ENCODE measurements at regions not wholly inside any gene's neighbourhood (a gene's known extent, or its start where the extent isn't known, plus 50 kb on each side); places are given as distances from the start of the nearest gene placed in this dataset.

GRCh38 chr4:35447474-35447873 is 796.8 kb downstream of the ARAP2 start:
- Histone ChIP-seq H3K4me3 (replicated peaks; ENCODE audit: low read depth, low read length) (no peak overlapping the region), H3K36me3 (ENCODE audit: control insufficient read depth, insufficient read depth, low read length) (no peaks in the 10 kb centered on the region), H3K27me3 (replicated peaks; ENCODE audit: control insufficient read depth, insufficient read depth, low read length) (no peaks in the 10 kb centered on the region)
- no peak for TF ChIP-seq CTCF (IDR thresholded peaks at IDR 0.05; ENCODE audit: insufficient read depth, low read length, poor library complexity, severe bottlenecking)
- no peak for DNase-seq (ENCODE audit: extremely low read depth, insufficient read length)

DNA sequence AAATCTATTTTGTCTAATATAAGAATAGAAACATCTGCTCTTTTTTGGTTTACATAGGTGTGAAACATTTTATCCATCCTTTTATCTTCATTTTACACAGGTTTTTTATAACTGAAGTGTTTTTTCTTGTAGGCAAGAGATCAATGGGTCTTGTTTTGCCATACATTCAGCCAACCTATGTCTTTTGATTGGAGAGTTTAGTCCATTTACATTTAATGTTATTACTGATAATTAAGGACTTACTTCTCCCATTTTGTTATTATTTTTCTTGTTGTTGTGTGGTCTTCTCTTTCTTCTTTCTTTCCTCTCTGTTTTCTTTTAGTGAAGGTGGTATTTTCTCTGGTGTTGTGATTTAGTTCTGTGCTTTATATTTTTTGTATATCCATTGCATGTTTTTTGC is 785.3 kb downstream of the ARAP2 start:
- no peaks in the 10 kb centered on the region for H3K36me3 ChIP-seq (ENCODE audit: control insufficient read depth, insufficient read depth, low read length)
- no peak overlapping the region for H3K4me3 ChIP-seq (replicated peaks; ENCODE audit: low read depth, low read length)
- TF ChIP-seq CTCF (IDR thresholded peaks at IDR 0.05; ENCODE audit: insufficient read depth, low read length, poor library complexity, severe bottlenecking), result no peak
- H3K27me3 ChIP-seq (replicated peaks; ENCODE audit: control insufficient read depth, insufficient read depth, low read length), result no peaks in the 10 kb centered on the region
- no peak for DNase-seq (ENCODE audit: extremely low read depth, insufficient read length)

- no peak for DNase-seq (ENCODE audit: extremely low read depth, insufficient read length)
- no peak for TF ChIP-seq CTCF (IDR thresholded peaks at IDR 0.05; ENCODE audit: insufficient read depth, low read length, poor library complexity, severe bottlenecking)
- H3K4me3 ChIP-seq (replicated peaks; ENCODE audit: low read depth, low read length), result no peak overlapping the region
- H3K27me3 ChIP-seq (replicated peaks; ENCODE audit: control insufficient read depth, insufficient read depth, low read length), result no peaks in the 10 kb centered on the region
- H3K36me3 ChIP-seq (ENCODE audit: control insufficient read depth, insufficient read depth, low read length), result no peaks in the 10 kb centered on the region
These were observed 782.2 kb downstream of the ARAP2 start for GRCh38 chr4:35461931-35462659.

DNA sequence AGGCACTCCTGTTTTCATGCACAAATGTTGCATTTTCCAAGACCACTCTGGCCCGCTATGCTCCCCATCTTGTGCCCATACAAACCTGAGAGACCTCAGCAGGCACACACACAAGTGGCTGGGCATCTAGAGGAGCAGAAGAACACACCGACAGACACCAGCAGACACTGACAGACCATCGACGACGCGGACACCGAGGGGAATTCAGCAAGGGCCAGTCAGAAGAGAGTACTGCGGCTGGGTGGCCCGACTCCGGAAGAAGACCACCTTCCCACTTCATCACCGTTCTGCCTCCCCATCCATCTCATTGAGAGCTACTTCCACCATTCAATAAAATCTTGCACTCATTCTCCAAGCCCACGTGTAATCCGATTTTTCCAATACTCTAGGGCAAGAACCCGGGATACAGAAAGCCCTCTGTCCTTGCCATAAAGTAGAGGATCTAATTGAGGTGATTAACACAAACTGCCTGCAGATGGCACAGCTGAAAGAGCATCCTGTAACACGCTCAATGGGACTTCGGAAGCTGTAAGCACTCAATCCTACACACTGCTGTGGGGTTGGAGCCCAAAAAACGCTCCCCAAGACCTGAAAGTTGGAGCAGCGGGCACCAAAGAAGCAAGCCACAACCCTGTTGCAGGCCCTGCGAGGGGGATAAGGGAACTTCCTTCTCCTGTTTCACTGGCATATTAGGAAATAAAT is 780.9 kb downstream of the ARAP2 start:
- no peaks in the 10 kb centered on the region for H3K27me3 ChIP-seq (replicated peaks; ENCODE audit: control insufficient read depth, insufficient read depth, low read length)
- H3K4me3 ChIP-seq (replicated peaks; ENCODE audit: low read depth, low read length), result no peak overlapping the region
- no peak for TF ChIP-seq CTCF (IDR thresholded peaks at IDR 0.05; ENCODE audit: insufficient read depth, low read length, poor library complexity, severe bottlenecking)
- DNase-seq (ENCODE audit: extremely low read depth, insufficient read length), result no peak
- no peaks in the 10 kb centered on the region for H3K36me3 ChIP-seq (ENCODE audit: control insufficient read depth, insufficient read depth, low read length)

DNA sequence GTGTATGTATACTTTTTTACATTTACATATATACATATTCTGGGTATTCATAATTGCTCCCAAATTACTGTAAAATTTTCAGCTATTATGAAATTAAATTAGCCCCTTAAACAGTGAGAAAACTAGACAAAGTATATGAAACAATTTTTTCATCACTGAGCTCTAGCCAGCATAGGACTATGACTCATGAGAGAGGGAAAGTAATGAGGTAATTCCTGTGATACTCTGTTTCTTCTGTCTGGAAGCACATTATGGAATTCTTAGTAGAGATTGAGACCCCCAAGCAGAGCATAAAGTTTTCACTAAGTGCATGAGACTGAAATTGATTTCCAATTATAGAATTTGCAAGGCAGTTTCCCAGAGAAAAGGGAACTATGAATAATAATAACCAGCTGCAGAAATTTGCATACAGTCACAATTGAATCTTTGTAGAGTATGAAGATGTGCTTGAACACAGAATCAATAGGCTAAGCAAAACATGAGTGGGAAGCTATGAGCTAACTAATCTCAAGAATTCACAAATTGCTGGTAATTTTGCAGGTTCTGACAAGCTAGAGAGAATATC is 779.3 kb downstream of the ARAP2 start:
- H3K27me3 ChIP-seq (replicated peaks; ENCODE audit: control insufficient read depth, insufficient read depth, low read length), result no peaks in the 10 kb centered on the region
- no peak overlapping the region for H3K4me3 ChIP-seq (replicated peaks; ENCODE audit: low read depth, low read length)
- DNase-seq (ENCODE audit: extremely low read depth, insufficient read length), result no peak
- H3K36me3 ChIP-seq (ENCODE audit: control insufficient read depth, insufficient read depth, low read length), result no peaks in the 10 kb centered on the region
- TF ChIP-seq CTCF (IDR thresholded peaks at IDR 0.05; ENCODE audit: insufficient read depth, low read length, poor library complexity, severe bottlenecking), result no peak
